ENCODE measurements at regions not wholly inside any gene's neighbourhood (a gene's known extent, or its start where the extent isn't known, plus 50 kb on each side); places are given as distances from the start of the nearest gene placed in this dataset.
"Not testable (repeated sequence)": the region's sequence is repeated elsewhere in the genome, so short reads cannot be mapped to it uniquely, and the experiment has no call there.

DNA sequence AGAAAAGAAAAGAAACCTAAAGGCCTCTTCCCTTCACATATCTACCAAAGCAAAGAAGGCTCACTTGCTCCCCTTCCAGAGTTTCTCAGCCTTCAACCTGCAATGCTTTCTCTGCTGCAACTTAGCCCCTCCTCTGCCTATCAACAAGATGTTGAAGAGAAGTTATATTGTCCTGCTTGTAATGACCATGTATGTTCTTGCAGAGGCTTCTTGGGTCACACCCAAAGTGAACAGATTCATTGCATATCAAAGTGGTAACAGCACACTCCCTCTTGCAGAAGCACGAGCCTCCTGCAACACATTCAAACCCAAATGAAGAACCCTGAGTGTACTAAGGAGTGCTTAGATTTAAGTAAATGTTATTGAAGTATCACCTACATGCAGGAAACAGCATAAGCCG is 494.3 kb downstream of the NTRK2 start:
- no peak for TF ChIP-seq SPI1 (IDR thresholded peaks at IDR 0.05; ENCODE audit: borderline replicate concordance, low read depth)
- TF ChIP-seq, protein P1, sequence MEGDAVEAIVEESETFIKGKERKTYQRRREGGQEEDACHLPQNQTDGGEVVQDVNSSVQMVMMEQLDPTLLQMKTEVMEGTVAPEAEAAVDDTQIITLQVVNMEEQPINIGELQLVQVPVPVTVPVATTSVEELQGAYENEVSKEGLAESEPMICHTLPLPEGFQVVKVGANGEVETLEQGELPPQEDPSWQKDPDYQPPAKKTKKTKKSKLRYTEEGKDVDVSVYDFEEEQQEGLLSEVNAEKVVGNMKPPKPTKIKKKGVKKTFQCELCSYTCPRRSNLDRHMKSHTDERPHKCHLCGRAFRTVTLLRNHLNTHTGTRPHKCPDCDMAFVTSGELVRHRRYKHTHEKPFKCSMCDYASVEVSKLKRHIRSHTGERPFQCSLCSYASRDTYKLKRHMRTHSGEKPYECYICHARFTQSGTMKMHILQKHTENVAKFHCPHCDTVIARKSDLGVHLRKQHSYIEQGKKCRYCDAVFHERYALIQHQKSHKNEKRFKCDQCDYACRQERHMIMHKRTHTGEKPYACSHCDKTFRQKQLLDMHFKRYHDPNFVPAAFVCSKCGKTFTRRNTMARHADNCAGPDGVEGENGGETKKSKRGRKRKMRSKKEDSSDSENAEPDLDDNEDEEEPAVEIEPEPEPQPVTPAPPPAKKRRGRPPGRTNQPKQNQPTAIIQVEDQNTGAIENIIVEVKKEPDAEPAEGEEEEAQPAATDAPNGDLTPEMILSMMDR (IDR thresholded peaks at IDR 0.05; ENCODE audit: insufficient read depth, low read length): no peak
- TF ChIP-seq, protein P2, sequence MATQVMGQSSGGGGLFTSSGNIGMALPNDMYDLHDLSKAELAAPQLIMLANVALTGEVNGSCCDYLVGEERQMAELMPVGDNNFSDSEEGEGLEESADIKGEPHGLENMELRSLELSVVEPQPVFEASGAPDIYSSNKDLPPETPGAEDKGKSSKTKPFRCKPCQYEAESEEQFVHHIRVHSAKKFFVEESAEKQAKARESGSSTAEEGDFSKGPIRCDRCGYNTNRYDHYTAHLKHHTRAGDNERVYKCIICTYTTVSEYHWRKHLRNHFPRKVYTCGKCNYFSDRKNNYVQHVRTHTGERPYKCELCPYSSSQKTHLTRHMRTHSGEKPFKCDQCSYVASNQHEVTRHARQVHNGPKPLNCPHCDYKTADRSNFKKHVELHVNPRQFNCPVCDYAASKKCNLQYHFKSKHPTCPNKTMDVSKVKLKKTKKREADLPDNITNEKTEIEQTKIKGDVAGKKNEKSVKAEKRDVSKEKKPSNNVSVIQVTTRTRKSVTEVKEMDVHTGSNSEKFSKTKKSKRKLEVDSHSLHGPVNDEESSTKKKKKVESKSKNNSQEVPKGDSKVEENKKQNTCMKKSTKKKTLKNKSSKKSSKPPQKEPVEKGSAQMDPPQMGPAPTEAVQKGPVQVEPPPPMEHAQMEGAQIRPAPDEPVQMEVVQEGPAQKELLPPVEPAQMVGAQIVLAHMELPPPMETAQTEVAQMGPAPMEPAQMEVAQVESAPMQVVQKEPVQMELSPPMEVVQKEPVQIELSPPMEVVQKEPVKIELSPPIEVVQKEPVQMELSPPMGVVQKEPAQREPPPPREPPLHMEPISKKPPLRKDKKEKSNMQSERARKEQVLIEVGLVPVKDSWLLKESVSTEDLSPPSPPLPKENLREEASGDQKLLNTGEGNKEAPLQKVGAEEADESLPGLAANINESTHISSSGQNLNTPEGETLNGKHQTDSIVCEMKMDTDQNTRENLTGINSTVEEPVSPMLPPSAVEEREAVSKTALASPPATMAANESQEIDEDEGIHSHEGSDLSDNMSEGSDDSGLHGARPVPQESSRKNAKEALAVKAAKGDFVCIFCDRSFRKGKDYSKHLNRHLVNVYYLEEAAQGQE (IDR thresholded peaks at IDR 0.05; ENCODE audit: insufficient replicate concordance, low read depth): no peak
- no peak for TF ChIP-seq POLR2AphosphoS5 (IDR thresholded peaks at IDR 0.05; ENCODE audit: low read depth)
- TF ChIP-seq GABPA (IDR thresholded peaks at IDR 0.05; ENCODE audit: low read depth): no peak
- no peak for DNase-seq (ENCODE audit: low read depth in 1 of 2, low spot score in 1 of 2)
- Histone ChIP-seq H3K27ac (replicated peaks) (no peak overlapping the region), H3K27me3 (ENCODE audit: insufficient read depth, poor library complexity, severe bottlenecking) (no peaks in the 10 kb centered on the region), H3K4me3 (replicated peaks; ENCODE audit: insufficient read depth, low read length) (no peak overlapping the region)

DNA sequence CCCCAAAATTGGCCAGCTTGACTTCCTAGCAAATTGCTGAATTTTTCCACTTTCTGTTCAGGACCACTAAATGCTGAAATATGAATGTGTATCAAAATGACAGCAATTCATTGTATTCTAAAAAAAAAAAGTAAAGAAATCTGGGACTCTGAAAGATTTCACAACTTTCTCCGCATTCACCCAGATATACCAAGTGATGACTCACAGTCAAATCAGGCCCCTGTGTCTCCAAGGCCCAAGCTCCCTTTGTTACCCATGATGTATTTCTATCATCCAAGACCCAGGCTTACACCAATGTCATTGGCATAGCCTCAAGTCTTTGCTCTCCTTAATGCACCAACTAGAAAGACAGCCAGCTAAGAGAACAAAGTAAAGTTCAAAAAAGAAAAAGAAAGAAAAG is 493.9 kb downstream of the NTRK2 start:
- no peak for DNase-seq (ENCODE audit: low read depth in 1 of 2, low spot score in 1 of 2)

DNA sequence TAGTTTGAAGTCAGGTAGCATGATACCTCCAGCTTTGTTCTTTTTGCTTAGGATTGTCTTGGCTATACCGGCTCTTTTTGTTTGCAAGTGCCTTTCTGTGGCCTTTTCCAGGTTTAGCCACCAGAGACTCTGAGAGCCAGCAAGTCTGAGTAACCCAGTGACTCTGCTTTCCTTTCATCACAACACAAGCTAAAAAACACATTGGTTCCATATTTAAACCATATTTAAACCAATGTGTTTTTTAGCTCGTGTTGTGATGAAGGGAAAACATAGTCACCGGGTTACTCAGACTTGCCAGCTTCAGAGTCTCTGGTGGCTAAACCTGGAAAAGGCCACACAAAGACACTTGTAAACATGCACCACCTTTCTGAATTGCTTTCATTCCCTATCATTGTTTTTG is 493.3 kb downstream of the NTRK2 start:
- no peak overlapping the region for H3K27ac ChIP-seq (replicated peaks)

More for the DNA sequence above, 493.9 kb downstream of the NTRK2 start:
- Histone ChIP-seq H3K27ac (replicated peaks) (no peak overlapping the region), H3K27me3 (ENCODE audit: insufficient read depth, poor library complexity, severe bottlenecking) (no peaks in the 10 kb centered on the region), H3K4me3 (replicated peaks; ENCODE audit: insufficient read depth, low read length) (no peak overlapping the region)
- TF ChIP-seq GABPA (IDR thresholded peaks at IDR 0.05; ENCODE audit: low read depth): no peak
- TF ChIP-seq, protein P2 (IDR thresholded peaks at IDR 0.05; ENCODE audit: insufficient replicate concordance, low read depth): no peak
- TF ChIP-seq SPI1 (IDR thresholded peaks at IDR 0.05; ENCODE audit: borderline replicate concordance, low read depth): no peak
- TF ChIP-seq, protein P1 (IDR thresholded peaks at IDR 0.05; ENCODE audit: insufficient read depth, low read length): no peak
- no peak for TF ChIP-seq POLR2AphosphoS5 (IDR thresholded peaks at IDR 0.05; ENCODE audit: low read depth)

DNA sequence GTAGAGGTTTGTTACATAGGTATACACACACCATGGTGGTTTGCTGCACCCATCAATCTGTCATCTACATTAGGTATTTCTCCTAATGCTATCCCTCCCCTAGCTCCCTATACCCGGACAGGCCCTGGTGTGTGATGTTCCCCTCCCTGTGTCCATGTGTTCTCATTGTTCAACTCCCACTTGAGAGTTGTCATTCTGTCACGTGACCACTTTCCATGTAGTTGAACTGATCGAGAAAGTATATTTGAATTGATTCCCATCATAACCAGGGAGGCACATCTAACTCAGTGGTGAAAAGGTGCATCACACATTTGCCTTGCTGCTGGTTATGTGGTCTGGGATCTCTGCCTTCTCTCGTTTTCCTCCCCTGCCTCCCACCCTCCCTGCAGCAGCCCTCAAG is 491.4 kb downstream of the NTRK2 start:
- not testable (repeated sequence) for DNase-seq (ENCODE audit: low read depth in 1 of 2, low spot score in 1 of 2); H3K27ac ChIP-seq (replicated peaks); H3K4me3 ChIP-seq (replicated peaks; ENCODE audit: insufficient read depth, low read length); H3K27me3 ChIP-seq (ENCODE audit: insufficient read depth, poor library complexity, severe bottlenecking)

More for the DNA sequence above, 493.3 kb downstream of the NTRK2 start:
- TF ChIP-seq GABPA (IDR thresholded peaks at IDR 0.05; ENCODE audit: low read depth): no peak
- TF ChIP-seq POLR2AphosphoS5 (IDR thresholded peaks at IDR 0.05; ENCODE audit: low read depth): no peak
- TF ChIP-seq, protein P2 (IDR thresholded peaks at IDR 0.05; ENCODE audit: insufficient replicate concordance, low read depth): no peak
- TF ChIP-seq, protein P1 (IDR thresholded peaks at IDR 0.05; ENCODE audit: insufficient read depth, low read length): no peak
- TF ChIP-seq SPI1 (IDR thresholded peaks at IDR 0.05; ENCODE audit: borderline replicate concordance, low read depth): no peak
- DNase-seq (ENCODE audit: low read depth in 1 of 2, low spot score in 1 of 2): no peak
- Histone ChIP-seq H3K4me3 (replicated peaks; ENCODE audit: insufficient read depth, low read length) (no peak overlapping the region), H3K27me3 (ENCODE audit: insufficient read depth, poor library complexity, severe bottlenecking) (no peaks in the 10 kb centered on the region)

All from HL-60 (cell line).